ENCODE measurements at regions not wholly inside any gene's neighbourhood (a gene's known extent, or its start where the extent isn't known, plus 50 kb on each side); places are given as distances from the start of the nearest gene placed in this dataset.

GRCh38 chr12:58295268-58295667, 353.9 kb downstream of the ATP23 start:
- H3K9me3 ChIP-seq (ENCODE audit: control insufficient read depth in 2 of 2, insufficient read depth in 1 of 2, low read length in 1 of 2), result no peaks in the 10 kb centered on the region
- 95% methylated on average over 1 of the region's 1 CpG for WGBS
- no peak for DNase-seq (ENCODE audit: low read depth in 6 of 9, low spot score in 9 of 9)
- no peak overlapping the region for H3K27ac ChIP-seq (ENCODE audit: low read depth in 1 of 2, low read length in 1 of 2)
- H3K4me3 ChIP-seq (ENCODE audit: low read length in 2 of 2), result no peak overlapping the region
- no peaks in the 10 kb centered on the region for H3K27me3 ChIP-seq (ENCODE audit: control insufficient read depth in 2 of 2, insufficient read depth in 1 of 2, low read length in 1 of 2)
- no peaks in the 10 kb centered on the region for H3K4me1 ChIP-seq (ENCODE audit: control insufficient read depth in 2 of 2, insufficient read depth in 2 of 2, low read length in 2 of 2)
- H3K36me3 ChIP-seq (ENCODE audit: control insufficient read depth in 2 of 2, insufficient read depth in 2 of 2, low read length in 1 of 2), result no peaks in the 10 kb centered on the region

- Histone ChIP-seq H3K36me3 (ENCODE audit: control insufficient read depth in 2 of 2, insufficient read depth in 2 of 2, low read length in 1 of 2) (no peaks in the 10 kb centered on the region), H3K27ac (ENCODE audit: low read depth in 1 of 2, low read length in 1 of 2) (no peak overlapping the region), H3K4me3 (ENCODE audit: low read length in 2 of 2) (no peak overlapping the region), H3K27me3 (ENCODE audit: control insufficient read depth in 2 of 2, insufficient read depth in 1 of 2, low read length in 1 of 2) (no peaks in the 10 kb centered on the region), H3K9me3 (ENCODE audit: control insufficient read depth in 2 of 2, insufficient read depth in 1 of 2, low read length in 1 of 2) (no peaks in the 10 kb centered on the region), H3K4me1 (ENCODE audit: control insufficient read depth in 2 of 2, insufficient read depth in 2 of 2, low read length in 2 of 2) (no peaks in the 10 kb centered on the region)
- no peak for DNase-seq (ENCODE audit: low read depth in 6 of 9, low spot score in 9 of 9)
- WGBS, result 79% methylated on average over 4 of the region's 4 CpGs
Observed at GRCh38 chr12:58296863-58297262, 355.5 kb downstream of the ATP23 start.

- Histone ChIP-seq H3K4me1 (ENCODE audit: control insufficient read depth in 2 of 2, insufficient read depth in 2 of 2, low read length in 2 of 2) (no peaks in the 10 kb centered on the region), H3K9me3 (ENCODE audit: control insufficient read depth in 2 of 2, insufficient read depth in 1 of 2, low read length in 1 of 2) (no peaks in the 10 kb centered on the region), H3K27me3 (ENCODE audit: control insufficient read depth in 2 of 2, insufficient read depth in 1 of 2, low read length in 1 of 2) (no peaks in the 10 kb centered on the region), H3K4me3 (ENCODE audit: low read length in 2 of 2) (no peak overlapping the region), H3K27ac (ENCODE audit: low read depth in 1 of 2, low read length in 1 of 2) (no peak overlapping the region), H3K36me3 (ENCODE audit: control insufficient read depth in 2 of 2, insufficient read depth in 2 of 2, low read length in 1 of 2) (no peaks in the 10 kb centered on the region)
- no peak for DNase-seq (ENCODE audit: low read depth in 6 of 9, low spot score in 9 of 9)
- WGBS, result 95% methylated on average over 5 of the region's 5 CpGs
Observed at GRCh38 chr12:58298803-58299202, 357.4 kb downstream of the ATP23 start.

GRCh38 chr12:58299371-58299770, 358.0 kb downstream of the ATP23 start:
- H3K27me3 ChIP-seq (ENCODE audit: control insufficient read depth in 2 of 2, insufficient read depth in 1 of 2, low read length in 1 of 2), result no peaks in the 10 kb centered on the region
- no peak for DNase-seq (ENCODE audit: low read depth in 6 of 9, low spot score in 9 of 9)
- no peak overlapping the region for H3K4me3 ChIP-seq (ENCODE audit: low read length in 2 of 2)

GRCh38 chr12:58301038-58301729, 359.8 kb downstream of the ATP23 start:
- DNase-seq (ENCODE audit: low read depth in 6 of 9, low spot score in 9 of 9), result no peak
- no peak overlapping the region for H3K4me3 ChIP-seq (ENCODE audit: low read length in 2 of 2)
- 97% methylated on average over 8 of the region's 8 CpGs for WGBS
- H3K4me1 ChIP-seq (ENCODE audit: control insufficient read depth in 2 of 2, insufficient read depth in 2 of 2, low read length in 2 of 2), result no peaks in the 10 kb centered on the region
- no peaks in the 10 kb centered on the region for H3K27me3 ChIP-seq (ENCODE audit: control insufficient read depth in 2 of 2, insufficient read depth in 1 of 2, low read length in 1 of 2)
- no peaks in the 10 kb centered on the region for H3K36me3 ChIP-seq (ENCODE audit: control insufficient read depth in 2 of 2, insufficient read depth in 2 of 2, low read length in 1 of 2)
- H3K27ac ChIP-seq (ENCODE audit: low read depth in 1 of 2, low read length in 1 of 2), result no peak overlapping the region
- no peaks in the 10 kb centered on the region for H3K9me3 ChIP-seq (ENCODE audit: control insufficient read depth in 2 of 2, insufficient read depth in 1 of 2, low read length in 1 of 2)

More at GRCh38 chr12:58299371-58299770, 358.0 kb downstream of the ATP23 start:
- H3K4me1 ChIP-seq (ENCODE audit: control insufficient read depth in 2 of 2, insufficient read depth in 2 of 2, low read length in 2 of 2), result no peaks in the 10 kb centered on the region
- no peaks in the 10 kb centered on the region for H3K36me3 ChIP-seq (ENCODE audit: control insufficient read depth in 2 of 2, insufficient read depth in 2 of 2, low read length in 1 of 2)
- no peaks in the 10 kb centered on the region for H3K9me3 ChIP-seq (ENCODE audit: control insufficient read depth in 2 of 2, insufficient read depth in 1 of 2, low read length in 1 of 2)
- no peak overlapping the region for H3K27ac ChIP-seq (ENCODE audit: low read depth in 1 of 2, low read length in 1 of 2)

- Histone ChIP-seq H3K27ac (ENCODE audit: low read depth in 1 of 2, low read length in 1 of 2) (no peak overlapping the region), H3K27me3 (ENCODE audit: control insufficient read depth in 2 of 2, insufficient read depth in 1 of 2, low read length in 1 of 2) (no peaks in the 10 kb centered on the region), H3K4me3 (ENCODE audit: low read length in 2 of 2) (no peak overlapping the region), H3K36me3 (ENCODE audit: control insufficient read depth in 2 of 2, insufficient read depth in 2 of 2, low read length in 1 of 2) (no peaks in the 10 kb centered on the region), H3K4me1 (ENCODE audit: control insufficient read depth in 2 of 2, insufficient read depth in 2 of 2, low read length in 2 of 2) (no peaks in the 10 kb centered on the region), H3K9me3 (ENCODE audit: control insufficient read depth in 2 of 2, insufficient read depth in 1 of 2, low read length in 1 of 2) (no peaks in the 10 kb centered on the region)
- WGBS, result 95% methylated on average over 4 of the region's 4 CpGs
- no peak for DNase-seq (ENCODE audit: low read depth in 6 of 9, low spot score in 9 of 9)
Observed at GRCh38 chr12:58301730-58302122, 360.4 kb downstream of the ATP23 start.

GRCh38 chr12:58302487-58303011, 361.2 kb downstream of the ATP23 start:
- no peak for DNase-seq (ENCODE audit: low read depth in 6 of 9, low spot score in 9 of 9)
- no peaks in the 10 kb centered on the region for H3K4me1 ChIP-seq (ENCODE audit: control insufficient read depth in 2 of 2, insufficient read depth in 2 of 2, low read length in 2 of 2)
- 97% methylated on average over 1 of the region's 1 CpG for WGBS
- no peaks in the 10 kb centered on the region for H3K9me3 ChIP-seq (ENCODE audit: control insufficient read depth in 2 of 2, insufficient read depth in 1 of 2, low read length in 1 of 2)
- H3K27ac ChIP-seq (ENCODE audit: low read depth in 1 of 2, low read length in 1 of 2), result no peak overlapping the region
- H3K4me3 ChIP-seq (ENCODE audit: low read length in 2 of 2), result no peak overlapping the region
- no peaks in the 10 kb centered on the region for H3K36me3 ChIP-seq (ENCODE audit: control insufficient read depth in 2 of 2, insufficient read depth in 2 of 2, low read length in 1 of 2)
- no peaks in the 10 kb centered on the region for H3K27me3 ChIP-seq (ENCODE audit: control insufficient read depth in 2 of 2, insufficient read depth in 1 of 2, low read length in 1 of 2)

- no peaks in the 10 kb centered on the region for H3K9me3 ChIP-seq (ENCODE audit: control insufficient read depth in 2 of 2, insufficient read depth in 1 of 2, low read length in 1 of 2)
- WGBS, result 85% methylated on average over 1 of the region's 1 CpG
- no peak for DNase-seq (ENCODE audit: low read depth in 6 of 9, low spot score in 9 of 9)
- no peaks in the 10 kb centered on the region for H3K27me3 ChIP-seq (ENCODE audit: control insufficient read depth in 2 of 2, insufficient read depth in 1 of 2, low read length in 1 of 2)
- no peak overlapping the region for H3K27ac ChIP-seq (ENCODE audit: low read depth in 1 of 2, low read length in 1 of 2)
- H3K4me1 ChIP-seq (ENCODE audit: control insufficient read depth in 2 of 2, insufficient read depth in 2 of 2, low read length in 2 of 2), result no peaks in the 10 kb centered on the region
- no peak overlapping the region for H3K4me3 ChIP-seq (ENCODE audit: low read length in 2 of 2)
- H3K36me3 ChIP-seq (ENCODE audit: control insufficient read depth in 2 of 2, insufficient read depth in 2 of 2, low read length in 1 of 2), result no peaks in the 10 kb centered on the region
Observed at GRCh38 chr12:58306266-58307000, 365.1 kb downstream of the ATP23 start.

GRCh38 chr12:58309806-58310205, 368.4 kb downstream of the ATP23 start:
- 95% methylated on average over 4 of the region's 4 CpGs for WGBS

More at GRCh38 chr12:58309806-58310205, 368.4 kb downstream of the ATP23 start:
- Histone ChIP-seq H3K36me3 (ENCODE audit: control insufficient read depth in 2 of 2, insufficient read depth in 2 of 2, low read length in 1 of 2) (no peaks in the 10 kb centered on the region), H3K27ac (ENCODE audit: low read depth in 1 of 2, low read length in 1 of 2) (no peak overlapping the region), H3K9me3 (ENCODE audit: control insufficient read depth in 2 of 2, insufficient read depth in 1 of 2, low read length in 1 of 2) (no peaks in the 10 kb centered on the region), H3K4me1 (ENCODE audit: control insufficient read depth in 2 of 2, insufficient read depth in 2 of 2, low read length in 2 of 2) (no peaks in the 10 kb centered on the region), H3K4me3 (ENCODE audit: low read length in 2 of 2) (no peak overlapping the region), H3K27me3 (ENCODE audit: control insufficient read depth in 2 of 2, insufficient read depth in 1 of 2, low read length in 1 of 2) (no peaks in the 10 kb centered on the region)
- no peak for DNase-seq (ENCODE audit: low read depth in 6 of 9, low spot score in 9 of 9)

Data from thymus (tissue), 11 donors.